HEK293 (cell line): ENCODE measurements at regions not wholly inside any gene's neighbourhood (a gene's known extent, or its start where the extent isn't known, plus 50 kb on each side); places are given as distances from the start of the nearest gene placed in this dataset.

Experiments used
- CTCF ChIA-PET: fragments of 350-600 bp; formaldehyde crosslinking; extraction: SDS; loops from one replicate; lab custom pipeline; 2021; ENCODE audit warnings: antibody characterized with exemption; lab: Yijun Ruan, JAX
- POLR2A ChIA-PET: fragments of 300-600 bp; formaldehyde crosslinking; extraction: SDS; loops from one replicate; lab custom pipeline; 2020; ENCODE audit warnings: antibody characterized with exemption, inconsistent platforms; lab: Yijun Ruan, JAX
- H3K27ac ChIP-seq: fragments of 200-500 bp; sonication (Bioruptor generic); 2 replicates; pipeline ENCODE4 v1.5.1; 2014; ENCODE audit warnings: low read depth, low read length, control low read depth, inconsistent platforms; ENCODE audit errors: extremely low read depth
- H3K36me3 ChIP-seq, 2 experiments: fragments of 200-500 bp in 1 of 2; sonication (Bioruptor generic) in 1 of 2; 1 replicate in 1 of 2; 2 replicates in 1 of 2; pipeline ENCODE4 v1.5.1; 2014 to 2017; ENCODE audit warnings: inconsistent platforms in 2 of 2, low read length in 2 of 2; ENCODE audit not compliant: control insufficient read depth in 2 of 2, insufficient read depth in 1 of 2
- H3K4me1 ChIP-seq: fragments of 200-500 bp; sonication (Bioruptor generic); 2 replicates; pipeline ENCODE4 v1.5.1; 2014; ENCODE audit warnings: mild to moderate bottlenecking, low read length, inconsistent platforms; ENCODE audit not compliant: control insufficient read depth, insufficient read depth
- H3K4me3 ChIP-seq: 2 replicates; pipeline ENCODE4 v1.5.1; 2011; ENCODE audit warnings: low read depth, mild to moderate bottlenecking, control low read depth, low read length, moderate library complexity
- H3K9me3 ChIP-seq: fragments of 200-500 bp; sonication (Bioruptor generic); 2 replicates; pipeline ENCODE4 v1.5.1; 2014; ENCODE audit warnings: low read depth, low read length, inconsistent platforms; ENCODE audit not compliant: control insufficient read depth, insufficient read depth
- ELK4 ChIP-seq: IDR thresholded peaks from 2 replicates; pipeline ENCODE4 v1.6.1; 2011; ENCODE audit warnings: mild to moderate bottlenecking, low read depth, low read length, borderline replicate concordance
- GLI2 ChIP-seq: fragments of 450-650 bp; formaldehyde crosslinking; IDR thresholded peaks from 2 replicates; pipeline ENCODE4; 2017; ENCODE audit warnings: missing biosample characterization, missing genetic modification characterization, low read depth, borderline replicate concordance
- INSM2 ChIP-seq: fragments of 450-650 bp; formaldehyde crosslinking; IDR thresholded peaks from 2 replicates; pipeline ENCODE4 v1.5.1; 2016; ENCODE audit warnings: missing biosample characterization, missing genetic modification characterization
- KLF1 ChIP-seq: fragments of 450-650 bp; formaldehyde crosslinking; IDR thresholded peaks from 2 replicates; pipeline ENCODE4 v1.5.1; 2016; ENCODE audit warnings: missing biosample characterization, missing genetic modification characterization
- MZF1 ChIP-seq: fragments of 450-650 bp; formaldehyde crosslinking; IDR thresholded peaks from 2 replicates; pipeline ENCODE4 v1.5.1; 2017; ENCODE audit warnings: missing biosample characterization, missing genetic modification characterization, borderline replicate concordance
- RBAK ChIP-seq: fragments of 450-650 bp; formaldehyde crosslinking; IDR thresholded peaks from 2 replicates; pipeline ENCODE4 v1.5.1; 2016; ENCODE audit warnings: missing biosample characterization, missing genetic modification characterization
- ZBTB49 ChIP-seq: fragments of 450-650 bp; formaldehyde crosslinking; IDR thresholded peaks from 2 replicates; pipeline ENCODE4 v1.5.1; 2016; ENCODE audit warnings: missing biosample characterization, missing genetic modification characterization, low read depth
- ZNF140 ChIP-seq: fragments of 450-650 bp; formaldehyde crosslinking; IDR thresholded peaks from 2 replicates; pipeline ENCODE4 v1.5.1; 2016; ENCODE audit warnings: missing biosample characterization, missing genetic modification characterization
- ZNF18 ChIP-seq: fragments of 450-650 bp; formaldehyde crosslinking; IDR thresholded peaks from 2 replicates; pipeline ENCODE4 v1.5.1; 2016; ENCODE audit warnings: missing biosample characterization, missing genetic modification characterization
- ZNF239 ChIP-seq: fragments of 450-650 bp; formaldehyde crosslinking; IDR thresholded peaks from 2 replicates; pipeline ENCODE4 v1.5.1; 2016; ENCODE audit warnings: missing biosample characterization, missing genetic modification characterization
- ZNF274 ChIP-seq, 2 experiments: fragments of 200-500 bp in 1 of 2; fragments of 450-650 bp in 1 of 2; sonication (Bioruptor generic) in 1 of 2; formaldehyde crosslinking in 1 of 2; IDR thresholded peaks; 2 replicates each; pipeline versions ENCODE4 v1.5.1 to v1.6.1; 2014 to 2016; ENCODE audit warnings: borderline replicate concordance in 1 of 2, inconsistent platforms in 1 of 2, low read length in 1 of 2, missing biosample characterization in 1 of 2, missing genetic modification characterization in 1 of 2
- ZNF280D ChIP-seq: fragments of 450-650 bp; formaldehyde crosslinking; IDR thresholded peaks from 2 replicates; pipeline ENCODE4 v1.5.1; 2016; ENCODE audit warnings: missing biosample characterization, missing genetic modification characterization
- ZNF311 ChIP-seq: fragments of 450-650 bp; formaldehyde crosslinking; IDR thresholded peaks from 2 replicates; pipeline ENCODE4 v1.5.1; 2017; ENCODE audit warnings: missing biosample characterization, missing genetic modification characterization, borderline replicate concordance
- ZNF391 ChIP-seq: fragments of 450-650 bp; formaldehyde crosslinking; IDR thresholded peaks from 2 replicates; pipeline ENCODE4 v1.5.1; 2016; ENCODE audit warnings: low read depth, missing biosample characterization, missing genetic modification characterization, borderline replicate concordance
- ZNF473 ChIP-seq: fragments of 450-650 bp; formaldehyde crosslinking; IDR thresholded peaks from 2 replicates; pipeline ENCODE4 v1.5.1; 2017; ENCODE audit warnings: missing biosample characterization, missing genetic modification characterization
- ZNF501 ChIP-seq: fragments of 450-650 bp; formaldehyde crosslinking; IDR thresholded peaks from 2 replicates; pipeline ENCODE4 v1.5.1; 2016; ENCODE audit warnings: missing biosample characterization, missing genetic modification characterization
- ZNF555 ChIP-seq: fragments of 450-650 bp; formaldehyde crosslinking; conservative IDR thresholded peaks from 2 replicates; pipeline ENCODE4 v1.5.1; 2017; ENCODE audit warnings: missing biosample characterization, mild to moderate bottlenecking, missing genetic modification characterization, inconsistent platforms
- ZNF585B ChIP-seq: fragments of 450-650 bp; formaldehyde crosslinking; IDR thresholded peaks from 2 replicates; pipeline ENCODE4 v1.5.1; 2016; ENCODE audit warnings: missing biosample characterization, missing genetic modification characterization
- ZNF670 ChIP-seq: fragments of 450-650 bp; formaldehyde crosslinking; IDR thresholded peaks from 2 replicates; pipeline ENCODE4 v1.5.1; 2016; ENCODE audit warnings: missing biosample characterization, missing genetic modification characterization, low read depth
- ZNF776 ChIP-seq: fragments of 450-650 bp; formaldehyde crosslinking; IDR thresholded peaks from 2 replicates; pipeline ENCODE4 v1.5.0; 2017; ENCODE audit warnings: missing biosample characterization, missing genetic modification characterization, borderline replicate concordance
- ZSCAN18 ChIP-seq: fragments of 450-650 bp; formaldehyde crosslinking; IDR thresholded peaks from 2 replicates; pipeline ENCODE4 v1.5.1; 2016; ENCODE audit warnings: missing biosample characterization, missing genetic modification characterization

- Histone ChIP-seq H3K27ac (no peak overlapping the region), H3K9me3 (no peaks in the 10 kb centered on the region), H3K36me3 (no peaks in the 10 kb centered on the region), H3K4me1 (no peaks in the 10 kb centered on the region), H3K4me3 (no peak overlapping the region)
- ChIA-PET POLR2A (no interaction called here), CTCF (interaction anchor here (0.6 kb wide), 1 partner anchor 31 kb away, joined by 3 read pairs; no protein-coding TSS in a partner anchor)
- TF ChIP-seq ZNF555 (no peak), ZBTB49 (tag by site-specific recombination) (no peak), ZNF311 (tag by site-specific recombination) (no peak), ZNF391 (no peak), GLI2 (tag by site-specific recombination) (no peak), ZNF585B (tag by site-specific recombination) (no peak), MZF1 (tag by site-specific recombination) (no peak), ZNF776 (tag by site-specific recombination) (no peak), ZSCAN18 (tag by site-specific recombination) (no peak), INSM2 (tag by site-specific recombination) (no peak), ZNF501 (tag by site-specific recombination) (no peak), ZNF274 (IDR thresholded peaks at IDR 0.05; ENCODE audit: low read length) (no peak), ZNF274 (tag by site-specific recombination; IDR thresholded peaks at IDR 0.05; ENCODE audit: borderline replicate concordance) (no peak), KLF1 (tag by site-specific recombination) (no peak), ZNF280D (tag by site-specific recombination) (no peak), ZNF239 (tag by site-specific recombination) (no peak), ZNF473 (tag by site-specific recombination) (no peak)
Observed at GRCh38 chr3:733313-733712, 359.5 kb upstream of the CNTN6 start.

- H3K36me3 ChIP-seq: no peaks in the 10 kb centered on the region
- ChIA-PET CTCF (no interaction called here), POLR2A (no interaction called here)
- no peak for TF ChIP-seq ELK4
- no peak for TF ChIP-seq RBAK (tag by site-specific recombination)
- TF ChIP-seq ZNF555: no peak
- TF ChIP-seq ZNF18 (tag by site-specific recombination): no peak
- no peak for TF ChIP-seq ZNF140 (tag by site-specific recombination)
- no peak for TF ChIP-seq ZNF670 (tag by site-specific recombination)
- no peak overlapping the region for H3K4me3 ChIP-seq
- no peaks in the 10 kb centered on the region for H3K9me3 ChIP-seq
- H3K27ac ChIP-seq: no peak overlapping the region
- no peaks in the 10 kb centered on the region for H3K4me1 ChIP-seq
Observed at GRCh38 chr3:757711-758110, 335.1 kb upstream of the CNTN6 start.
